B cell (primary cell): ENCODE measurements at regions not wholly inside any gene's neighbourhood (a gene's known extent, or its start where the extent isn't known, plus 50 kb on each side); places are given as distances from the start of the nearest gene placed in this dataset.

Source experiments
- EZH2 ChIP-seq: IDR thresholded peaks from 2 replicates; pipeline ENCODE4 v1.6.1; 2012; ENCODE audit warnings: borderline replicate concordance, low read depth, mild to moderate bottlenecking, moderate library complexity, low read length; ENCODE audit not compliant: insufficient read depth, poor library complexity, severe bottlenecking
- TF ChIP-seq, protein P1 (sequence below): fragments of 200-600 bp; IDR thresholded peaks from one replicate; pipeline ENCODE4 v1.8.0; 2022; ENCODE audit warnings: antibody characterized with exemption, mild to moderate bottlenecking

DNA sequence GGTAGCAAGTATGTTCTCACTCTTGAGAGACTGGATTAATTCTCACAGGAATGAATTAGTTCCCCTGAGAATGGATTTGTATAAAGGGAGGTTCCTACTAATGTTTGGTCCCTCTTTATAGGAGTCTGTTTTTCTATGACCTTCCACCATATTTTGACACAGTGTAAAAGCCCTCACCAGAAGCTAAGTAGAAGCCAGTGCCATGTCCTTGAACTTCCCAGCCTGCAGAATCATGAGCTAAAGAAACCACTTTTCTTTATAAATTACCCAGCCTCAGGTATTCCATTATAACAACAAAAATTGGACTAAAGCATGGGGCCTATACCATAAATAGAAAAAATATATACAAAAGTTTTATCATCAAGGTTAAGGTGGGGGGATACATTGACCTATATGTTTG is 227.9 kb upstream of the DTNA start:
- TF ChIP-seq, protein P1, sequence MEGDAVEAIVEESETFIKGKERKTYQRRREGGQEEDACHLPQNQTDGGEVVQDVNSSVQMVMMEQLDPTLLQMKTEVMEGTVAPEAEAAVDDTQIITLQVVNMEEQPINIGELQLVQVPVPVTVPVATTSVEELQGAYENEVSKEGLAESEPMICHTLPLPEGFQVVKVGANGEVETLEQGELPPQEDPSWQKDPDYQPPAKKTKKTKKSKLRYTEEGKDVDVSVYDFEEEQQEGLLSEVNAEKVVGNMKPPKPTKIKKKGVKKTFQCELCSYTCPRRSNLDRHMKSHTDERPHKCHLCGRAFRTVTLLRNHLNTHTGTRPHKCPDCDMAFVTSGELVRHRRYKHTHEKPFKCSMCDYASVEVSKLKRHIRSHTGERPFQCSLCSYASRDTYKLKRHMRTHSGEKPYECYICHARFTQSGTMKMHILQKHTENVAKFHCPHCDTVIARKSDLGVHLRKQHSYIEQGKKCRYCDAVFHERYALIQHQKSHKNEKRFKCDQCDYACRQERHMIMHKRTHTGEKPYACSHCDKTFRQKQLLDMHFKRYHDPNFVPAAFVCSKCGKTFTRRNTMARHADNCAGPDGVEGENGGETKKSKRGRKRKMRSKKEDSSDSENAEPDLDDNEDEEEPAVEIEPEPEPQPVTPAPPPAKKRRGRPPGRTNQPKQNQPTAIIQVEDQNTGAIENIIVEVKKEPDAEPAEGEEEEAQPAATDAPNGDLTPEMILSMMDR, result no peak
- TF ChIP-seq EZH2, result no peak
